Naive thymus-derived CD4-positive, alpha-beta T cell (primary cell): ENCODE measurements at regions not wholly inside any gene's neighbourhood (a gene's known extent, or its start where the extent isn't known, plus 50 kb on each side); places are given as distances from the start of the nearest gene placed in this dataset.
"Not testable (repeated sequence)": the region's sequence is repeated elsewhere in the genome, so short reads cannot be mapped to it uniquely, and the experiment has no call there.

Experiments used
- ATAC-seq: fragments of 150-1000 bp; cut with Tn5 transposase; 2 replicates; pipeline ENCODE4 v1.10.0; 2021; ENCODE audit warnings: mild to moderate bottlenecking, moderate library complexity
- CTCF ChIA-PET: fragments of 350-600 bp; sonication (Branson Sonifier 250); formaldehyde crosslinking; loops from one replicate; lab custom pipeline; 2021; ENCODE audit warnings: antibody characterized with exemption; lab: Charles Lee
- POLR2A ChIA-PET: fragments of 350-600 bp; sonication (Branson Sonifier 250); formaldehyde crosslinking; loops from one replicate; lab custom pipeline; 2021; ENCODE audit warnings: antibody characterized with exemption, inconsistent platforms; lab: Charles Lee
- DNase-seq, 9 donors: peaks; one replicate each; pipeline versions ENCODE4 v3.0.0 to v3.0.0-alpha.2; 2020 to 2022; ENCODE audit warnings: mixed read lengths in 1 of 9
- H3K27ac ChIP-seq: one replicate; pipeline ENCODE4 v1.7.0; 2013; ENCODE audit warnings: mild to moderate bottlenecking, low read depth, low read length, moderate library complexity
- H3K27me3 ChIP-seq, 2 donors: one replicate each; pipeline ENCODE4 v1.7.0; 2013; ENCODE audit warnings: low read length in 2 of 2, mild to moderate bottlenecking in 2 of 2, moderate library complexity in 2 of 2; ENCODE audit not compliant: control insufficient read depth in 2 of 2, insufficient read depth in 2 of 2
- H3K36me3 ChIP-seq, 3 experiments: 1 replicate in 2 of 3; 2 replicates in 1 of 3; pipeline ENCODE4 v1.7.0; 2013; ENCODE audit warnings: low read length in 3 of 3, mild to moderate bottlenecking in 3 of 3, moderate library complexity in 1 of 3; ENCODE audit not compliant: insufficient read depth in 3 of 3, control insufficient read depth in 2 of 3
- H3K4me1 ChIP-seq, 2 donors: one replicate each; pipeline ENCODE4 v1.7.0; 2013; ENCODE audit warnings: low read length in 2 of 2, mild to moderate bottlenecking in 2 of 2, moderate library complexity in 1 of 2; ENCODE audit not compliant: control insufficient read depth in 2 of 2, insufficient read depth in 2 of 2
- H3K4me3 ChIP-seq: 2 replicates; pipeline ENCODE4 v1.7.0; 2013; ENCODE audit warnings: mild to moderate bottlenecking, low read length
- H3K9me3 ChIP-seq, 3 experiments: 1 replicate in 2 of 3; 2 replicates in 1 of 3; pipeline ENCODE4 v1.7.0; 2013; ENCODE audit warnings: low read length in 3 of 3; ENCODE audit not compliant: control insufficient read depth in 2 of 3
- H3K27ac Mint-ChIP-seq, 9 donors: one replicate each; pipeline ENCODE4 v1.8.0; 2020 to 2022; ENCODE audit warnings: mixed read lengths in 9 of 9, mild to moderate bottlenecking in 8 of 9, moderate library complexity in 5 of 9, inconsistent platforms in 2 of 9
- H3K27me3 Mint-ChIP-seq, 5 donors: one replicate each; pipeline ENCODE4 v1.8.0; 2021 to 2022; ENCODE audit warnings: mixed read lengths in 5 of 5, mild to moderate bottlenecking in 1 of 5
- H3K36me3 Mint-ChIP-seq, 5 donors: one replicate each; pipeline ENCODE4 v1.8.0; 2020 to 2022; ENCODE audit warnings: mixed read lengths in 5 of 5, mild to moderate bottlenecking in 3 of 5, inconsistent platforms in 1 of 5
- H3K4me1 Mint-ChIP-seq, 7 donors: one replicate each; pipeline ENCODE4 v1.8.0; 2020 to 2022; ENCODE audit warnings: mixed read lengths in 7 of 7, mild to moderate bottlenecking in 3 of 7, inconsistent platforms in 1 of 7
- H3K4me3 Mint-ChIP-seq, 10 donors: one replicate each; pipeline ENCODE4 v1.8.0; 2020 to 2022; ENCODE audit warnings: mild to moderate bottlenecking in 10 of 10, mixed read lengths in 10 of 10, moderate library complexity in 6 of 10, inconsistent platforms in 2 of 10
- H3K9me3 Mint-ChIP-seq, 11 donors: one replicate each; pipeline ENCODE4 v1.8.0; 2020 to 2022; ENCODE audit warnings: mixed read lengths in 11 of 11, mild to moderate bottlenecking in 4 of 11, inconsistent platforms in 1 of 11, moderate library complexity in 1 of 11
- intact Hi-C, 2 donors: fragments of 100-400 bp; cut with micrococcal nuclease; formaldehyde crosslinking; loops; one replicate each; pipeline ENCODE4 v1.15.1; 2023

GRCh38 chr10:81200801-81201200, 663.1 kb downstream of the SH2D4B start:
- H3K27me3 ChIP-seq: no peaks in the 10 kb centered on the region
- H3K36me3 ChIP-seq: no peaks in the 10 kb centered on the region
- Mint-ChIP-seq H3K27me3 (peaks cover 0 to 6% (median 0%) of the 10 kb centered on the region in 5 donors), H3K9me3 (peaks cover 0 to 5% (median 0%) of the 10 kb centered on the region in 11 donors), H3K27ac (no peak overlapping the region), H3K4me3 (no peak overlapping the region), H3K4me1 (no peaks in the 10 kb centered on the region), H3K36me3 (no peaks in the 10 kb centered on the region)
- POLR2A ChIA-PET: no interaction called here
- no peaks in the 10 kb centered on the region for H3K4me1 ChIP-seq
- H3K9me3 ChIP-seq: no peaks in the 10 kb centered on the region
- ATAC-seq (no peak), DNase-seq (no peak)
- no peak overlapping the region for H3K27ac ChIP-seq
- intact Hi-C loops: no loop called here
- CTCF ChIA-PET: no interaction called here
- H3K4me3 ChIP-seq: no peak overlapping the region

GRCh38 chr10:81207359-81207758, 667.6 kb upstream of the NRG3 start:
- H3K9me3 ChIP-seq, H3K4me1 Mint-ChIP-seq, CTCF ChIA-PET, H3K4me3 Mint-ChIP-seq, H3K27me3 Mint-ChIP-seq, intact Hi-C loops, H3K36me3 Mint-ChIP-seq, H3K9me3 Mint-ChIP-seq, ATAC-seq, DNase-seq, H3K4me1 ChIP-seq, H3K4me3 ChIP-seq, H3K27ac ChIP-seq, H3K36me3 ChIP-seq, H3K27ac Mint-ChIP-seq, H3K27me3 ChIP-seq, POLR2A ChIA-PET: not testable (repeated sequence)

GRCh38 chr10:81213370-81213769, 661.6 kb upstream of the NRG3 start:
- Mint-ChIP-seq H3K27ac (no peak overlapping the region), H3K9me3 (peaks cover 0 to 6% (median 0%) of the 10 kb centered on the region in 11 donors), H3K27me3 (peaks cover 0 to 5% (median 0%) of the 10 kb centered on the region in 5 donors), H3K4me1 (no peaks in the 10 kb centered on the region), H3K36me3 (no peaks in the 10 kb centered on the region), H3K4me3 (no peak overlapping the region)
- no peak overlapping the region for H3K4me3 ChIP-seq
- H3K9me3 ChIP-seq: no peaks in the 10 kb centered on the region
- CTCF ChIA-PET: no interaction called here
- H3K27ac ChIP-seq: no peak overlapping the region
- no peaks in the 10 kb centered on the region for H3K27me3 ChIP-seq
- no peak for DNase-seq
- POLR2A ChIA-PET: no interaction called here
- no peaks in the 10 kb centered on the region for H3K36me3 ChIP-seq
- intact Hi-C loops: no loop called here
- no peak for ATAC-seq
- no peaks in the 10 kb centered on the region for H3K4me1 ChIP-seq

- Histone ChIP-seq H3K27me3 (no peaks in the 10 kb centered on the region), H3K36me3 (no peaks in the 10 kb centered on the region), H3K4me1 (no peaks in the 10 kb centered on the region), H3K4me3 (no peak overlapping the region), H3K27ac (no peak overlapping the region), H3K9me3 (no peaks in the 10 kb centered on the region)
- ATAC-seq (no peak), DNase-seq (no peak)
- ChIA-PET CTCF (no interaction called here), POLR2A (no interaction called here)
- Mint-ChIP-seq H3K4me1 (no peaks in the 10 kb centered on the region), H3K27ac (no peak overlapping the region), H3K36me3 (no peaks in the 10 kb centered on the region), H3K9me3 (peaks cover 0 to 6% (median 0%) of the 10 kb centered on the region in 11 donors), H3K27me3 (peaks cover 0 to 5% (median 0%) of the 10 kb centered on the region in 5 donors), H3K4me3 (no peak overlapping the region)
- intact Hi-C loops: no loop called here
Measured at GRCh38 chr10:81215498-81215897, 659.5 kb upstream of the NRG3 start.

- no peak for ATAC-seq
- no peaks in the 10 kb centered on the region for H3K4me1 Mint-ChIP-seq
Measured at GRCh38 chr10:81216949-81217348, 658.0 kb upstream of the NRG3 start.

GRCh38 chr10:81218307-81218706, 656.7 kb upstream of the NRG3 start:
- Mint-ChIP-seq H3K4me3 (no peak overlapping the region), H3K4me1 (no peaks in the 10 kb centered on the region), H3K9me3 (peaks cover 0 to 6% (median 0%) of the 10 kb centered on the region in 11 donors), H3K36me3 (no peaks in the 10 kb centered on the region), H3K27ac (no peak overlapping the region), H3K27me3 (peaks cover 0 to 5% (median 0%) of the 10 kb centered on the region in 5 donors)
- ChIA-PET CTCF (no interaction called here), POLR2A (no interaction called here)
- H3K27ac ChIP-seq: no peak overlapping the region
- H3K9me3 ChIP-seq: no peaks in the 10 kb centered on the region
- ATAC-seq (no peak), DNase-seq (no peak)
- H3K4me3 ChIP-seq: no peak overlapping the region
- no peaks in the 10 kb centered on the region for H3K36me3 ChIP-seq
- H3K27me3 ChIP-seq: no peaks in the 10 kb centered on the region
- H3K4me1 ChIP-seq: no peaks in the 10 kb centered on the region
- intact Hi-C loops: no loop called here

More at GRCh38 chr10:81216949-81217348, 658.0 kb upstream of the NRG3 start:
- no peak for DNase-seq
- peaks cover 0 to 5% (median 0%) of the 10 kb centered on the region in 5 donors for H3K27me3 Mint-ChIP-seq
- CTCF ChIA-PET: no interaction called here
- no peak overlapping the region for H3K27ac Mint-ChIP-seq
- no peaks in the 10 kb centered on the region for H3K36me3 Mint-ChIP-seq
- H3K9me3 Mint-ChIP-seq: peaks cover 0 to 6% (median 0%) of the 10 kb centered on the region in 11 donors
- no peaks in the 10 kb centered on the region for H3K4me1 ChIP-seq
- intact Hi-C loops: no loop called here
- H3K27me3 ChIP-seq: no peaks in the 10 kb centered on the region
- H3K9me3 ChIP-seq: no peaks in the 10 kb centered on the region
- POLR2A ChIA-PET: no interaction called here
- H3K4me3 Mint-ChIP-seq: no peak overlapping the region
- H3K36me3 ChIP-seq: no peaks in the 10 kb centered on the region
- H3K4me3 ChIP-seq: no peak overlapping the region
- no peak overlapping the region for H3K27ac ChIP-seq

- CTCF ChIA-PET: no interaction called here
- Mint-ChIP-seq H3K36me3 (no peaks in the 10 kb centered on the region), H3K4me1 (no peaks in the 10 kb centered on the region), H3K27ac (no peak overlapping the region), H3K9me3 (peaks cover 0 to 3% (median 0%) of the 10 kb centered on the region in 11 donors), H3K4me3 (no peak overlapping the region), H3K27me3 (peaks cover 0 to 5% (median 0%) of the 10 kb centered on the region in 5 donors)
- intact Hi-C loops: no loop called here
- Histone ChIP-seq H3K36me3 (no peaks in the 10 kb centered on the region), H3K9me3 (no peaks in the 10 kb centered on the region), H3K4me3 (no peak overlapping the region), H3K27me3 (no peaks in the 10 kb centered on the region), H3K27ac (no peak overlapping the region), H3K4me1 (no peaks in the 10 kb centered on the region)
- POLR2A ChIA-PET: no interaction called here
- DNase-seq: no peak
- ATAC-seq: no peak
Measured at GRCh38 chr10:81219758-81220157, 655.2 kb upstream of the NRG3 start.
